ENCODE measurements at regions not wholly inside any gene's neighbourhood (a gene's known extent, or its start where the extent isn't known, plus 50 kb on each side); places are given as distances from the start of the nearest gene placed in this dataset.

- TF ChIP-seq CTCF (conservative IDR thresholded peaks at IDR 0.05 in 1 of 2, IDR thresholded peaks at IDR 0.05 in 1 of 2; ENCODE audit: low read depth in 1 of 2, low read length in 2 of 2) (no peak), EZH2 (IDR thresholded peaks at IDR 0.05; ENCODE audit: low read length, missing control alignments) (no peak)
Observed at GRCh38 chr22:35138521-35138920, 72.6 kb downstream of the ISX start.

Measured in fibroblast of lung (primary cell).